ENCODE measurements at regions not wholly inside any gene's neighbourhood (a gene's known extent, or its start where the extent isn't known, plus 50 kb on each side); places are given as distances from the start of the nearest gene placed in this dataset.

DNA sequence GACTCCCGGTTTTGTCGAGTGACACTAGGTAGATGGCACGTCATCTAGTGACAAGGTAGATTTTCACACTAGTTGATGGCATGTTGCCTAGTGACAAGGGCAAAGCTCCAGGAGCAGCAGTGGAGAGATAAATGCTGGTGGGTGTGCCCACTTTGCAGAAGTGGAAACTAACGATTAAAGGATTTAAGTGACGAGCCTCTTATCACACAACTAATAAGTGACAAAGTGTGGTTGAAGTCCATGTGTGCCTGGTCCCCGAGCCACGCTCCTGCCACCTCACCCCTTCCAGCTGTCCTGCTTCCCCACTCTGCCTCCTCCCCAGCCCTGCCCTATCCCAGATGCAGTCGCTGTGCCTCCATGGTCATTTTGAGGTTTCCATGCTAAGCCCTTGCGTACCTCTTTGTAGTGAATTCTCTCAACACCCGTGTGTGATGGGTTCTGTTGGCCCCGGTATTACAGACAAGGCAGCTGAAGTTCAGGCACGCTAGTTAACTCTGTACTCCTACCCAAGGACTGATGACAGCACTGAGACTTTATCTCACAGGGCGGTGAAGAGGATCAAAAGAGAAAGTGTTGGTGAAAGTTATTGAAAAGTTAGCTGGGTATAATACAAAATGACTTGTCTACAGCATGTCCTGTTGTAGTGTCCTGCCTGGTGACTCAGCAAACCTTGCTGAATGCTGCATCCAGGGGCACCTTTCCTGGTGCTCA is 113.4 kb upstream of the GLI2 start:
- DNase-seq (ENCODE audit: low read depth) = no peak
- TF ChIP-seq, protein P1, sequence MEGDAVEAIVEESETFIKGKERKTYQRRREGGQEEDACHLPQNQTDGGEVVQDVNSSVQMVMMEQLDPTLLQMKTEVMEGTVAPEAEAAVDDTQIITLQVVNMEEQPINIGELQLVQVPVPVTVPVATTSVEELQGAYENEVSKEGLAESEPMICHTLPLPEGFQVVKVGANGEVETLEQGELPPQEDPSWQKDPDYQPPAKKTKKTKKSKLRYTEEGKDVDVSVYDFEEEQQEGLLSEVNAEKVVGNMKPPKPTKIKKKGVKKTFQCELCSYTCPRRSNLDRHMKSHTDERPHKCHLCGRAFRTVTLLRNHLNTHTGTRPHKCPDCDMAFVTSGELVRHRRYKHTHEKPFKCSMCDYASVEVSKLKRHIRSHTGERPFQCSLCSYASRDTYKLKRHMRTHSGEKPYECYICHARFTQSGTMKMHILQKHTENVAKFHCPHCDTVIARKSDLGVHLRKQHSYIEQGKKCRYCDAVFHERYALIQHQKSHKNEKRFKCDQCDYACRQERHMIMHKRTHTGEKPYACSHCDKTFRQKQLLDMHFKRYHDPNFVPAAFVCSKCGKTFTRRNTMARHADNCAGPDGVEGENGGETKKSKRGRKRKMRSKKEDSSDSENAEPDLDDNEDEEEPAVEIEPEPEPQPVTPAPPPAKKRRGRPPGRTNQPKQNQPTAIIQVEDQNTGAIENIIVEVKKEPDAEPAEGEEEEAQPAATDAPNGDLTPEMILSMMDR (IDR thresholded peaks at IDR 0.05; ENCODE audit: insufficient read depth, low read depth, low read length, missing control alignments) = no peak
- no peak overlapping the region for H3K4me3 ChIP-seq (ENCODE audit: low read length)

DNA sequence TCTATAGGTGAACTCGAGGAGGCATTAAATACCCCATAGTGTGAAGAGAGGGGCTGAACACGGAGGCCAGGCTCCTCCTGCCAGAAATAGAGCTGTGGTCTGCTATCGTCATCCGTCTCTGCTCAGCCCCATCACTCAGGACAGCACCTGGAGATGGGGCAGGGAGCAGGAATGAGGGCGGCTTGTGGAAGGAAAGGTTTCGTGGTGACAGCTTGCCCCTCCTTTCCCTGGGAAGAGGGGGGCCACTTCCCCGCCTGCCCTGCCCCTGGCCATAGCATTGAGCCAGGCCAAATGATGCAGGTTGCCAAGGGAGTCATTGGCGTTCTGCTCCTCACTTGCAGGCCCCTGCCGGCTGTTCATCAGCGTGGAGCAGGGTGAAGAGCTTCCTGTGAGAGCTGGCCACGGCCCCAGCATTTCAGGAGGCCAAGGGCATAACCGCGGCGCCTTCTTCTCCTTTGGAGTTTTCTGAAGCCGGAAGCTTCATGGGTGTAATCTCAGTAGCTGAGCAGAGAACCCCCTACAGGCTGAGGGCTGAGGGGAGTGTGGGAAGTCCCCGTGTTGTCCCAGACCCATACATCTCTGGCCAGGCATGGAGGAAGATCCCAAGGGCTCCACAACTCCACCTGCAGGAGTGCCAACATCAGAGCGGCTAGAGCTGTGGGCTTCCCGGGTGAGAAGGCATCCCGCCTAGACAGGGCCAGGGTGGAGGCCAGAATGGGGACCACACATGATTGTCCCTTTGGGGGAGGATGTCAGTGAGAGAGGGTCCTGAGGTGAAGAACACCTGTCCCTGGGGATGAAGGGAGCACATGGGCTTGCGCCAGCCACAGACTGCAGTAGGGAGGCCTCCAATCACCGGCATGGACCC is 112.5 kb upstream of the GLI2 start:
- TF ChIP-seq, protein P1 (IDR thresholded peaks at IDR 0.05; ENCODE audit: insufficient read depth, low read depth, low read length, missing control alignments) = no peak

DNA sequence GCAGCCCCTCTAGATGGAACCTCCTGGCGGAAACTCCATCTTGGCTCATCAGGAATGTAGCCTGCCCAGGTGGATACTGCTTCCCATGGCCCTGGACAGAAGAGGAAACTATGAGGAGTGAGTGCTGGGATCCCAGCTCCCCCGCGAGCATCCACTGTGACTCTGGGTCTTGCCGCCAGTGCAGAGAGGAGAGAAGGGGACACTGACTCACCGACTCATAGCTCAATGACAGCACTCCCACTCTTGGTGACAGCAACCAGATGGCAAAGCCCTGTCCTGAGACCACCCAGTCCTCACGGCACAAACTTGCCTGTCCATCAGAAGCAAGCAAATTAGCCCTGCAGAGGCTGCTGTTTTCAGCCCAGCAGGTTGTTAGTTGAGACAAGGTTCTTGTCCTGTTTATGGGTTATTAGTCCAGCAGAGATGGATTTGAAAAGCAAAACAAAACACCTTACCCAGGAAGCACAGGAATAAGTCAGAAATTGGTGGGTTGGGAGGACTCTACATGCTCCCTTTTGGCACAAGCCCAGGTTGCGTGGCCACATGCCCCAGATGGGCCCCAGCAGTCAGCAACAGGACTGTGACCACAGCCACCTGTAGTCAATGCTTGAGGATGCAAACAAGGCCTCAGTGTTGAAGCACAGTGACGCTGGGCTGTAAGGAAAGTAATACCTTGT is 111.5 kb upstream of the GLI2 start:
- TF ChIP-seq, protein P1 (IDR thresholded peaks at IDR 0.05; ENCODE audit: insufficient read depth, low read depth, low read length, missing control alignments) = no peak

More for the DNA sequence above, 112.5 kb upstream of the GLI2 start:
- no peak for DNase-seq (ENCODE audit: low read depth)
- H3K4me3 ChIP-seq (ENCODE audit: low read length) = no peak overlapping the region

DNA sequence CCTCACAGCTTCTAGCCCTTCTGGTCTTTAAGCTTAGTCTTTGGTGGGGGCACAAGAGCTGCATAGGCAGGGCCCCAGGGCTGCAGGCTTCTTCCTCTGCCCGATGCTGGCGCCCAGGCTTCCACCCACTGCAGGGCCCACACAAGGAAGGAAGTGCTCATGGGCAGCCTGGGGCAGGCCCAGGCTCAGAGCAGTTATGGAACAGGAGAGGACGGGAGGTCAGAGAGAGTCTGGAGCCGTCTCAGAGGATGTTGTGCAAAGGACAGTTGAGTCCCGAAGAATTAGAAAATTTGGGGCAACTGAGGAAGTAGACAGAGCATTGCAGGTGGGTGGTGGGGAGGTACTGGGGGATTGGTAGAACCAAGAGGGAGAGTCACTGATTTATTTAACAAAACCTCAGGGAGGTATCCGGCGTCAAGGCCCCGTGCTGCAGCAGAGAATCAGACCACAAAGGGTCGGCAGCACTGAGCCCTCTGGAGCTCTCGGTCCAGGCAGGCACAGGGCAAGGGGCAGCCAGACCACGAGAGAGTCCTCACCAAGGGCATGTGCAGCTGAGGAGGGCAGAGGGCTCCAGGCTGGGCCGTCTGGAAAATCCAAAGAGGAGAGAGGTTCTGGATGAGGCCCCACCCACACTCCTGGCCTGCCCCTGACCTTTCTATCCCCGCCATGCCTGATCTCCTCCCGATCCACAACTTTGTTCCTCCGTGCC is 110.8 kb upstream of the GLI2 start:
- no peak overlapping the region for H3K4me3 ChIP-seq (ENCODE audit: low read length)
- TF ChIP-seq, protein P1 (IDR thresholded peaks at IDR 0.05; ENCODE audit: insufficient read depth, low read depth, low read length, missing control alignments) = no peak
- DNase-seq (ENCODE audit: low read depth) = no peak

More for the DNA sequence above, 111.5 kb upstream of the GLI2 start:
- H3K4me3 ChIP-seq (ENCODE audit: low read length) = no peak overlapping the region
- no peak for DNase-seq (ENCODE audit: low read depth)

DNA sequence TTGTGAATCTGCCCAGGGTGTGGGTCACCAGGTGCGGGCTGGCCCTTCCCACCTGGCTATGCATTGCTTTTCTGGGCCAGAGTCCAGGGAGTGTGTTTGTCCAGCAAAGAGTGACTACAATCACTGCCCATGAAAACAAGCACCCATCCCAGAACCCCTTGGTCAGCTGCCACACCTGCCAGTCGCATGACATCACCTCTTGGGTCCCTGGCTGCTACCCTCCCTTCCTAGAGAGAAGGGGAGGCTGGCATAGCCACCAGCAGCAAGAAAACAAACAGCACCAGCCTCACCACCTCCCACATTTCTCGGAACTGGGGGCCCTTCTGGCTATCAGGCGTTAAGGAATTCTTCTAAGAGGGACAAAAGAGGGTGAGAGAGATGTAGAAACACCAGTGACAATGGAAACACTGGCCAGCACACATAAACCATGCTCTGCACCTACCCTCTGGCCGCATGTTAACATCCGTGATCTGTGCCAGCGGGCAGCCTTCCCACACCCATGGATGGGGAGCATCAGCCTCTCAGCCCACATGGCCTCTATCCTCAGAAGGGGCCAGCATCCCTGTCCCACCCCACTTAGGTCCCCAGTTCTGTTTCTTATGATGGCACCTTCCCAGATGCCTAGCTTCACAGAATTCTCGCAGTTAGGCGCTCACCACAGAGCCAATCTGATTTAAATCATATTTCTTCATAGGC is 109.7 kb upstream of the GLI2 start:
- no peak overlapping the region for H3K4me3 ChIP-seq (ENCODE audit: low read length)
- DNase-seq (ENCODE audit: low read depth) = no peak
- TF ChIP-seq, protein P1 (IDR thresholded peaks at IDR 0.05; ENCODE audit: insufficient read depth, low read depth, low read length, missing control alignments) = no peak

DNA sequence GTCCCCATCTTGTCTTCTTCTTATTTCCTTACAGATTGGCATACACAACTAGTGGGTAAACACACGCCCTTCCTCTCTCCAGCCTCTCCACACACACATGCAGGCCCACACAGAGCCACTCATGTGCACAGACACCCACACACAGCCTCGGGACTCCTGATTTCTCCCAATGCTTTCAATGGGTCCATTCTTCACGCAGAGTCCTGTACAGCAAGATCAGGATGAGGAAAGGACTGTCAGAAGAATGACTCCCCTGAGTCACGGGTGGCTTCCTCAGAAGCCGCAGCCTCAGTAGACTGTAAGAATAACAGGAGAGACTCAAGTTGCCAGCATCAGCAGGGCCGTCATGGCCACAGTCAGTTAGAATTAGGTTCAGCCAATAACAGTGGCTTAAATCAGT is 109.1 kb upstream of the GLI2 start:
- TF ChIP-seq, protein P1 (IDR thresholded peaks at IDR 0.05; ENCODE audit: insufficient read depth, low read depth, low read length, missing control alignments) = no peak
- H3K4me3 ChIP-seq (ENCODE audit: low read length) = no peak overlapping the region
- DNase-seq (ENCODE audit: low read depth) = peak; percentile 42
